A549 (cell line): ENCODE measurements at regions not wholly inside any gene's neighbourhood (a gene's known extent, or its start where the extent isn't known, plus 50 kb on each side); places are given as distances from the start of the nearest gene placed in this dataset.

Experiments used
- ATAC-seq, 2 experiments: fragments of 200-7000 bp in 1 of 2; fragments of >200 bp in 1 of 2; cut with Nextera tagmentation in 1 of 2; cut with Tn5 transposase in 1 of 2; 3 replicates each; pipeline versions ENCODE4 v1.8.0 to v1.9.1; 2018 to 2020; ENCODE audit warnings: mild to moderate bottlenecking in 1 of 2, moderate library complexity in 1 of 2
- CTCF ChIA-PET: fragments of 300-600 bp; sonication (Branson Sonifier 250); formaldehyde crosslinking; extraction: SDS; loops from one replicate; lab custom pipeline; 2021; ENCODE audit warnings: antibody characterized with exemption, inconsistent platforms; lab: Yijun Ruan, JAX
- POLR2A ChIA-PET: fragments of 350-600 bp; formaldehyde crosslinking; extraction: SDS; loops from one replicate; lab custom pipeline; 2021; ENCODE audit warnings: antibody characterized with exemption, inconsistent platforms; lab: Yijun Ruan, JAX
- DNase-seq, 2 experiments: peaks; one replicate each; pipeline versions ENCODE4 v3.0.0 to v3.0.0-alpha.2; 2011 to 2016; ENCODE audit warnings: low read depth in 1 of 2, low spot score in 1 of 2
- FAIRE-seq: peaks from 2 replicates; lab custom pipeline; 2011; peaks lifted over from hg19 to GRCh38; lab: Jason Lieb, UNC
- H3K27ac ChIP-seq, 2 experiments: fragments of >200 bp; sonication (Bioruptor Twin); formaldehyde crosslinking; 3 replicates each; pipeline ENCODE4 v1.5.1; 2016 to 2017
- H3K4me1 ChIP-seq: fragments of >200 bp; sonication (Bioruptor Twin); formaldehyde crosslinking; 3 replicates; pipeline ENCODE4 v1.6.1; 2016
- H3K4me2 ChIP-seq: fragments of >200 bp; sonication (Bioruptor Twin); formaldehyde crosslinking; 3 replicates; pipeline ENCODE4 v1.6.1; 2016
- H3K4me3 ChIP-seq: fragments of >200 bp; sonication (Bioruptor Twin); formaldehyde crosslinking; 3 replicates; pipeline ENCODE4 v1.5.1; 2016
- H3K9me3 ChIP-seq: fragments of >200 bp; sonication (Bioruptor Twin); formaldehyde crosslinking; 3 replicates; pipeline ENCODE4 v1.6.1; 2016
- CBX2 ChIP-seq: fragments of 200-600 bp; sonication (generic); IDR thresholded peaks from 2 replicates; pipeline ENCODE4 v1.6.1; 2016; ENCODE audit warnings: low read depth, mild to moderate bottlenecking, borderline replicate concordance
- CHD2 ChIP-seq: fragments of 150-350 bp; IDR thresholded peaks from 2 replicates; pipeline ENCODE4 v1.6.1; 2014; ENCODE audit warnings: low read length; ENCODE audit not compliant: partially characterized antibody
- CHD4 ChIP-seq: fragments of 200-600 bp; sonication (generic); IDR thresholded peaks from 2 replicates; pipeline ENCODE4 v1.6.1; 2016; ENCODE audit warnings: antibody characterized with exemption, mild to moderate bottlenecking, borderline replicate concordance
- CTCF ChIP-seq: fragments of >200 bp; sonication (Bioruptor Twin); formaldehyde crosslinking; IDR thresholded peaks from 3 replicates; pipeline ENCODE4 v1.5.1; 2016
- EHF ChIP-seq: fragments of 250-450 bp; sonication (Bioruptor Pico); IDR thresholded peaks from 2 replicates; pipeline ENCODE4 v1.5.0; 2020; ENCODE audit warnings: mild to moderate bottlenecking
- EHMT2 ChIP-seq: fragments of 200-600 bp; sonication (generic); IDR thresholded peaks from 2 replicates; pipeline ENCODE4 v1.6.1; 2016; ENCODE audit warnings: antibody characterized with exemption, low read depth, mild to moderate bottlenecking, moderate library complexity
- FOXS1 ChIP-seq: fragments of 250-450 bp; sonication (Bioruptor Pico); IDR thresholded peaks from 2 replicates; pipeline ENCODE4 v1.5.0; 2020; ENCODE audit warnings: mild to moderate bottlenecking, moderate library complexity
- GATA3 ChIP-seq: IDR thresholded peaks from 2 replicates; pipeline ENCODE4 v1.6.1; 2012; ENCODE audit warnings: borderline replicate concordance
- HMGXB4 ChIP-seq: fragments of 250-450 bp; sonication (Bioruptor Pico); IDR thresholded peaks from 2 replicates; pipeline ENCODE4 v1.5.0; 2021; ENCODE audit warnings: mild to moderate bottlenecking, moderate library complexity, borderline replicate concordance
- HOXB5 ChIP-seq: fragments of 250-450 bp; sonication (Bioruptor Pico); IDR thresholded peaks from 2 replicates; pipeline ENCODE4 v1.5.0; 2020; ENCODE audit warnings: mild to moderate bottlenecking, moderate library complexity
- JUN ChIP-seq, 2 experiments: fragments of >200 bp; sonication (Bioruptor Twin); formaldehyde crosslinking; IDR thresholded peaks; 2 replicates in 1 of 2; 3 replicates in 1 of 2; pipeline ENCODE4 v1.6.1; 2016 to 2017
- KDM5A ChIP-seq: fragments of 200-600 bp; sonication (generic); IDR thresholded peaks from 2 replicates; pipeline ENCODE4 v1.6.1; 2016; ENCODE audit warnings: antibody characterized with exemption, mild to moderate bottlenecking
- NR3C1 ChIP-seq: fragments of >200 bp; sonication (Bioruptor Twin); formaldehyde crosslinking; IDR thresholded peaks from 3 replicates; pipeline ENCODE4 v1.6.1; 2017
- PBX3 ChIP-seq: IDR thresholded peaks from 2 replicates; pipeline ENCODE4 v1.6.1; 2012
- PHF8 ChIP-seq: fragments of 200-600 bp; sonication (generic); IDR thresholded peaks from 2 replicates; pipeline ENCODE4 v1.6.1; 2016; ENCODE audit warnings: low read depth, mild to moderate bottlenecking, antibody characterized with exemption, moderate library complexity, borderline replicate concordance
- POLR2A ChIP-seq: IDR thresholded peaks from 2 replicates; pipeline ENCODE4 v1.6.1; 2012; ENCODE audit warnings: mild to moderate bottlenecking, low read length
- POLR2AphosphoS2 ChIP-seq: conservative IDR thresholded peaks from 2 replicates; pipeline ENCODE4 v1.6.1; 2012; ENCODE audit warnings: low read length, improper control_type of control experiment, inconsistent platforms
- RAD21 ChIP-seq, 2 experiments: fragments of >200 bp in 1 of 2; sonication (Bioruptor Twin) in 1 of 2; formaldehyde crosslinking in 1 of 2; IDR thresholded peaks in 1 of 2; conservative IDR thresholded peaks in 1 of 2; 2 replicates in 1 of 2; 3 replicates in 1 of 2; pipeline ENCODE4 v1.6.1; 2012 to 2018; ENCODE audit warnings: inconsistent platforms in 1 of 2
- RCOR1 ChIP-seq: fragments of 150-350 bp; IDR thresholded peaks from 2 replicates; pipeline ENCODE4 v1.6.1; 2014; ENCODE audit warnings: antibody characterized with exemption, low read length, low read depth
- RFX5 ChIP-seq: fragments of 450-650 bp; IDR thresholded peaks from 2 replicates; pipeline ENCODE4 v1.7.1; 2014; ENCODE audit warnings: antibody characterized with exemption, mild to moderate bottlenecking, moderate library complexity
- RNF2 ChIP-seq: fragments of 200-600 bp; sonication (generic); IDR thresholded peaks from 2 replicates; pipeline ENCODE4 v1.6.1; 2016; ENCODE audit warnings: low read depth, mild to moderate bottlenecking, antibody characterized with exemption, moderate library complexity, borderline replicate concordance
- SREBF2 ChIP-seq: fragments of 450-650 bp; IDR thresholded peaks from 2 replicates; pipeline ENCODE4 v1.6.1; 2014; ENCODE audit warnings: mild to moderate bottlenecking, moderate library complexity
- USF2 ChIP-seq: fragments of 450-650 bp; IDR thresholded peaks from 2 replicates; pipeline ENCODE4 v1.6.1; 2014; ENCODE audit warnings: antibody characterized with exemption
- ZFP36 ChIP-seq: fragments of 450-650 bp; IDR thresholded peaks from 2 replicates; pipeline ENCODE4 v1.6.1; 2014; ENCODE audit warnings: borderline replicate concordance; ENCODE audit not compliant: partially characterized antibody
- ZNF302 ChIP-seq: fragments of 250-450 bp; sonication (Bioruptor Pico); IDR thresholded peaks from 2 replicates; pipeline ENCODE4 v1.9.0; 2021; ENCODE audit warnings: inconsistent platforms, mild to moderate bottlenecking, moderate library complexity
- ZSCAN20 ChIP-seq: fragments of 250-450 bp; sonication (Bioruptor Pico); IDR thresholded peaks from 2 replicates; pipeline ENCODE4 v1.8.0; 2022; ENCODE audit warnings: mild to moderate bottlenecking, moderate library complexity
- WGBS: methylation state at CpG from one replicate; pipeline ENCODE4 v1.1.6; 2017; ENCODE audit errors: missing lambda C conversion rate; 5-methylcytosine and 5-hydroxymethylcytosine counted together

- 61% methylated on average over 10 of the region's 10 CpGs for WGBS
- no peak overlapping the region for H3K4me3 ChIP-seq
- no peak for FAIRE-seq
- H3K9me3 ChIP-seq, result peaks cover 6% of the 10 kb centered on the region; the same call in 1 of the 3 replicates
- ChIA-PET POLR2A (no interaction called here), CTCF (interaction anchor here (0.9 kb wide), 1 partner anchor 10 kb away, joined by 3 read pairs; no protein-coding TSS in a partner anchor)
- H3K27ac ChIP-seq, result no peak overlapping the region
- DNase-seq, result no peak
- TF ChIP-seq KDM5A (no peak), HOXB5 (no peak), FOXS1 (CRISPR knock-in tag) (no peak), EHF (CRISPR knock-in tag) (no peak), CTCF (no peak)
- no peaks in the 10 kb centered on the region for H3K4me1 ChIP-seq
- ATAC-seq, result no peak
- no peak overlapping the region for H3K4me2 ChIP-seq
Observed at GRCh38 chr14:58863661-58864345, 226.0 kb downstream of the DACT1 start.

- FAIRE-seq, result no peak
- no peak for ATAC-seq
- H3K27ac ChIP-seq, result no peak overlapping the region
- no peak for TF ChIP-seq POLR2A
- no peak for TF ChIP-seq POLR2AphosphoS2
- TF ChIP-seq ZFP36, result no peak
- no peak for TF ChIP-seq RFX5
- no peak for TF ChIP-seq HOXB5
- TF ChIP-seq ZSCAN20 (CRISPR knock-in tag), result no peak
- no peak for TF ChIP-seq GATA3
- no peak for TF ChIP-seq SREBF2
- no peak for TF ChIP-seq EHMT2
- TF ChIP-seq PBX3, result no peak
- no peak for TF ChIP-seq CBX2
- TF ChIP-seq CHD2, result no peak
- TF ChIP-seq RAD21 (conservative IDR thresholded peaks at IDR 0.05 in 1 of 2, IDR thresholded peaks at IDR 0.05 in 1 of 2), result no peak
- POLR2A ChIA-PET, result no interaction called here
- no peak overlapping the region for H3K4me3 ChIP-seq
- no peaks in the 10 kb centered on the region for H3K4me1 ChIP-seq
- no peaks in the 10 kb centered on the region for H3K9me3 ChIP-seq
- no peak for DNase-seq
- H3K4me2 ChIP-seq, result no peak overlapping the region
- CTCF ChIA-PET, result no interaction called here
- whole genome bisulfite sequencing, result 43% methylated on average over 7 of the region's 7 CpGs
Observed at GRCh38 chr14:58864751-58865513, 227.2 kb downstream of the DACT1 start.

- no peak overlapping the region for H3K4me3 ChIP-seq
- no peak for DNase-seq
- no peaks in the 10 kb centered on the region for H3K4me1 ChIP-seq
- H3K27ac ChIP-seq, result no peak overlapping the region
- no peak overlapping the region for H3K4me2 ChIP-seq
- 66% methylated on average over 6 of the region's 6 CpGs for WGBS
- FAIRE-seq, result no peak
- POLR2A ChIA-PET, result no interaction called here
- no peaks in the 10 kb centered on the region for H3K9me3 ChIP-seq
- no peak for ATAC-seq
- CTCF ChIA-PET, result interaction anchor here (1.1 kb wide), 1 partner anchor 82 kb away, joined by 4 read pairs; no protein-coding TSS in a partner anchor
- no peak for TF ChIP-seq JUN (IDR thresholded peaks at IDR 0.05)
- no peak for TF ChIP-seq CBX2
- no peak for TF ChIP-seq RCOR1
- no peak for TF ChIP-seq NR3C1
- no peak for TF ChIP-seq RNF2
- TF ChIP-seq USF2, result no peak
- no peak for TF ChIP-seq SREBF2
- no peak for TF ChIP-seq ZSCAN20 (CRISPR knock-in tag)
- no peak for TF ChIP-seq HMGXB4 (CRISPR knock-in tag)
- TF ChIP-seq PHF8, result no peak
- TF ChIP-seq GATA3, result no peak
- no peak for TF ChIP-seq CHD4
- no peak for TF ChIP-seq ZNF302 (CRISPR knock-in tag)
- no peak for TF ChIP-seq POLR2AphosphoS2
Observed at GRCh38 chr14:58865514-58866281, 227.9 kb downstream of the DACT1 start.
